HG03175 (cell line): ENCODE measurements at regions not wholly inside any gene's neighbourhood (a gene's known extent, or its start where the extent isn't known, plus 50 kb on each side); places are given as distances from the start of the nearest gene placed in this dataset.

Experiments used
- ATAC-seq: cut with Tn5 transposase; IDR thresholded peaks from one replicate; pipeline ENCODE4 v1.9.1; 2021; ENCODE audit warnings: mild to moderate bottlenecking, moderate library complexity; ENCODE audit not compliant: unreplicated experiment

- ATAC-seq: no peak
Observed at GRCh38 chr10:44326474-44327030, 58.3 kb downstream of the CXCL12 start.

GRCh38 chr10:44325596-44326307, 59.1 kb downstream of the CXCL12 start:
- ATAC-seq: no peak

DNA sequence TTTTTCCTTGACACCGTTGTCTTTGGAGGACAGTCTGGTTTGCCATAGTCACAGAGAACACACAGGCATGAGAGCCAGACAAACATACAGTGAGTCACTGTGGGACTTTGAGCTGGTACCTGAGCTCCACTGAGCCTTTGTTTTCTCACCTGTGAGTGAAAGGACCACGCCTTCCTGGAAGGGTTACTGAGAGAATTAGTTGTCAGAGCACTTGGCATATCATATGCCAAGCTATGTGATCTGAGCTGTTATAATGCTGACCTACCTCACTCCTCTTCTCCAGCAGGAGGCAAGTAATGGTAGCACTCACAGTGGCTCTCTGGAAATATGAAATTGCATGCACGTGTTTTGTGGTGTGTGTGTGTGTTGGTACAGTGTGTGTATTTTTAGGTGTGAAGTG, 59.7 kb downstream of the CXCL12 start:
- ATAC-seq: no peak

DNA sequence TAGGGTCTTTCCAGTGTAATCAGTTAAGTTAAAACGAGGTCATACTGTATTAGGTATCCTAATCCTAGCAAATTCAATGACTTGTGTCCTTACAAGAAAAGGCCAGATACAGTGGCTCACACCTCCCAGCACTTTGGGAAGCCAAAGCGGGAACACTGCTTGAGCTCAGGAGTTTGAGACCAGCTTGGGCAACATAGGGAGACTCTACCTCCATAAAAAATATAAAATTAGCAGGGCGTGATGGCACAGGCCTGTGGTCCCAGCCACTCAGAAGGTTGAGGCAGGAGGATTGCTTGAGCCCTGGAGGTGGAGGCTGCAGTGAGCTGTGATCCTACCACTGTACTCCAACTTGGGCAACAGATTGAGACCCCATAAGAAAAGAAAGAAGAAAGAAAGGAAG, 61.1 kb downstream of the CXCL12 start:
- ATAC-seq: no peak

DNA sequence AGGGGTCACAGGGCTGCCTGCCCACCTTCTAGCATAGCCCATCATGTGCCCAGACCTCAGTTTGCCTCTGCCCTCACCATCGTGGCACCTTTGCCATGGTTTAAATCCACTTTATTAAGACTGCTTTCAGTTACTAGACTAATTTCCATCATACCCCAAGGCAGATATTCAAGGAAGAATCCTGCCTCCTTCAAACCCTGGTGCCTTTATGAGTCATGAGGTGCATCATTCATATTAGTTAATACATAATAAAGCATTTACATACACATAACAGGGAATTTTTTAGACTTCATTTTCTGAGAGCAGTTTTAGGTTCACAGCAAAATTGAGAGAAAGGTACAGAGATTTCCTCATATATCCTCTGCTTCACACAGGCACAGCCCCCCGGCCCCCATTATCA, 62.8 kb downstream of the CXCL12 start:
- ATAC-seq: no peak

- no peak for ATAC-seq
Observed at GRCh38 chr10:44320756-44321155, 64.1 kb downstream of the CXCL12 start.

DNA sequence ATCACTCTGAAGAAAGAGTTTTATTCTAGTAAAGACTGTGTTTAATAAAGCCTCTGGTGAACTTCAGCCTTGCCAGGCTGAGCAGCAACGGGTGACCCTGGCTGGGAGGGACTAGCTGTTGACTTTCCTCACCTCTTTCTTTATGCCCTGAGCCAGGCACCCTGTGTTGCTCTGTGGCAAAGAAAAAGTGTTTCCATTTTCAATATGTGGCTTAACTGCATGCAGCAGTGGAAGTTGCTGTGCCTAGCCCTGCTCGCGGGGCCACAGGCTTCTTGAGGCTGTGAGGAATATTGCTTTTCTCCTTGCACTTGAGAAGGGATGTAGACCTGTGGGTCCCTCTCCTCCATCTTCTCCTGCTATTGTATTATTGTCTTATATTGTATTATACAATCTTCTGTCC, 67.0 kb downstream of the CXCL12 start:
- ATAC-seq: no peak

- ATAC-seq: no peak
Observed at GRCh38 chr10:44316922-44317215, 68.0 kb downstream of the CXCL12 start.

DNA sequence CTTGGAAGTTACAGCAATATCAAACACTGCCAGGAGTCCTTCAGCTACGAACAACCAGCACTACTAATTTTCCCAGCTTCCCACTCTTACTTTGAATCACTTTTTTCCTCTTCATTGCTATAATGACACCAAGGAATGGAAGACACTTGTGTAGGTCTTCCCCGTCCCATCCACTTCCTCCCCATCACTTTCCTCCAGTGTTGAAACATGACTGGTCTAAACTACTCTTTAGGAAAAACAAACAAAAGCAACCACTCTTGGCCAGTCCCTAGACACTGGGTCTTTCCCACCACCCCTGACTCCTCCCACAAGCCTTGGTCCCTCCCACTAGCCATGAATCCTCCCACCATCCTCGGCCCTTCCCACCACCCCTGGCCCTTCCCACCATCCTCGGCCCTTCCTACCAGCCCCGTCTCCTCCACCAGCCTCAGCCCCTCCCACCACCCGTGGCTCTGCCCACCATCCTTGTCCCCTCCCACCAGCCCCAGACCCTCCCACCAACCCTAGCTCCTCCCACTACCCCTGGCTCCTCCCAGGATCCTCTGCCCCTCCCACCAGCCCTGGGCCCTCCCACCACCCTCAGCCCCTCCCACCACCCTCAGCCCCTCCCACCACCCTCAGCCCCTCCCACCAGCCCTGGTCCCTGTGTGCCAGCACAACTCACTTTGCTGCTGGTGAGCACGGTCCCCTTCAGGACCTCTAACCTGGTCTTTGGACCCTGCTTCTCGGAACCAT, 68.5 kb downstream of the CXCL12 start:
- ATAC-seq: peak; percentile 50

GRCh38 chr10:44314802-44315460, 70.0 kb downstream of the CXCL12 start:
- no peak for ATAC-seq

DNA sequence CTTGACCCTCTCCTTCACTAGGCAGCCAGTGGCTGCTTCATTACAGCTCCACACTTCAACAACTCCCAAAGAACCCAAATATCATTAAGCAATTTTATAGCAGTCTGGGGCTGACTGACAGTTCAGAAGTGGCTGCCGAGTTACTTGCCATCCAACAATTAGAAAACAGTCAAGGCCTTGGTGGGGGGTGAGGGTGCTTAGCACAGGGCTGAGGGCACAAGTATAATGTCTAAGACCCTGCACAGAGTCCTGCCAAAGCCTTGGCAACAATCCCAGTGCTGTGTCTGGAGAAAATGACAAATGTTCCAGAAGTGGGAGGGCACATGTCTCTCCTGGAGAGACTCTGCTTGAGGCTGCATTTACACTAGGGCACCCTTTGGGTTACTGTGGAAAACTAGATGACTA, 71.1 kb downstream of the CXCL12 start:
- ATAC-seq: no peak

- no peak for ATAC-seq
Observed at GRCh38 chr10:44312401-44312800, 72.5 kb downstream of the CXCL12 start.

DNA sequence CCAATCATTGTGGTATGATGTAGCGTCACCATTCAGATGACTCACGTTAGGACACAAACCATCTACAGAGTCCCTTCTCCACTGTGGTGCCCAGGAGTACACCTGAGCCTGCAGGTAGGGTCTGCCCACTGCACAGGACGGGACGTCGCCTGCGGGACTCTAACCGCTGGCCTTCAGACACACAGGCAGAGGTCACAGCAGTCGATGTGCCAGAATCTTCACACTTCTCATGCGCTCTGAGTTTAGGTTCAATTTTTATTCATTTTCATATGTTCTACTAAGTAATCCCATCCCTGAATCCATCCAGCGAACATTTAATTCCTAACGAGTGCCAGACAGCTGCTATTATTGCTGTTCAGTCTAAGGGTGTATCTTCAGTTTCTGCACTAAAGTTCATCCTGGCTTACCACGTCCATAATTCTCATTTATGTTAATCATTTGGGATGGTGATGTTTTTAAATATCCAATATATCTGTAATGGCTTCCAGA, 73.3 kb downstream of the CXCL12 start:
- ATAC-seq: no peak

- ATAC-seq: peak; percentile 89
Observed at GRCh38 chr10:44310762-44311562, 73.9 kb downstream of the CXCL12 start.

DNA sequence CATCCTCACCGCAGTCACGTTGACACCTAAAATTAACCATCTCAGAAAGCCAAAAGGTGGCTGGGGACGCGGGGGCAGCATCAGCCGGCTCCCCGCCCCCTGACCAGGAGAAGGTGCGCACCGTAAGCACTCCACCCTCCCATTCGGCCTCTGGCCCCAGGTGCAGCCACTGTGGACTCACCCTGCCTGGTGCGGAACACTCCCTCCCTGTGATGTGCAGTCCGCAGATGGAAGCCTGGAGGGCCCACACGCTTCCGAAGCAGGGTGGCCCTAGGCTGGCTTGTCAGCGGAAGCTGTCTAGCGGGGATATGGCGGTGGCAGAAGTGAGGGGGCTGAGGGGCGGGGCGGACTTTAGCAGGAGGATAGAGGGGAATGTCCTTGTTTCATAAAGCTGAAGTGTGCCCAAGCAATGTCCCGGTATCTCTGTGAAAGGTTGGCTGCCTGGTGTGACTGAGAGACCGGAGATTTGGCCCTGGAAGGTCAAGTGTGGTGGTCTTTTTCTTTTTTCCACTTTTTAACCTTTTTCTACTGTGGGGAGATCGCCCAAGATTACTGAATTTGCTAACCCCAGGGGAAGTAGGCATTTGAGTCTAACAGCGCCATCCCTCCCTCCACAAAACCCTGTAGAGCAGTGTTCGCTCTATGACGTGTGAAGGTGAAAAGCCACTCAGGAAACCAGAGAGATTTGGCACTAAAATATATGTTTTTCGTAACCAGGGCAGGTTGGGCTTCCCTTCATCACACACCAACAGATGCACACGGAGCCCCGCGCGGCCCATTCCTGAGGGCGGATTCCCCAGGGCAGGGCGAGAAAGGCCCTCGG, 74.7 kb downstream of the CXCL12 start:
- peak; percentile 2 for ATAC-seq

GRCh38 chr10:44309361-44309760, 75.5 kb downstream of the CXCL12 start:
- no peak for ATAC-seq

DNA sequence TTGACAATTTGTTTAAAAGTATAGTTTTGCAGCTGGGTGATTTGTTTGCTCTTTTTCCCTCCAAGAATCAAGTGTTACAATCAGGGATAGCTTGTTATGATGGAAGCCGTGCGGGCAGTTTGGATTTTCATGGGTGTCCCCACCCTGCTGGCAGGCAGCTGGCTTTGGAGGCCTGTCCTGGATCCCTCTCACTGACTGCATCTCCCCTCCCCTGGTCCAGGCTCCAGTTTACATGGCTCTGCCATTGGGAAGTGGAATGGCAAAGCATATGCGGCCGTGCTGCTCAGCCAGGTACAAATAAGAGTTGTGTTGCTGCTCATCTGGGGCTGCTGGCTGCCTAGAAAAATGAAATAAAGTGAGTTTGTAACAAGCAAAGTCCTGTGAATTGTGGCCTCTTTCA, 76.0 kb downstream of the CXCL12 start:
- ATAC-seq: no peak

DNA sequence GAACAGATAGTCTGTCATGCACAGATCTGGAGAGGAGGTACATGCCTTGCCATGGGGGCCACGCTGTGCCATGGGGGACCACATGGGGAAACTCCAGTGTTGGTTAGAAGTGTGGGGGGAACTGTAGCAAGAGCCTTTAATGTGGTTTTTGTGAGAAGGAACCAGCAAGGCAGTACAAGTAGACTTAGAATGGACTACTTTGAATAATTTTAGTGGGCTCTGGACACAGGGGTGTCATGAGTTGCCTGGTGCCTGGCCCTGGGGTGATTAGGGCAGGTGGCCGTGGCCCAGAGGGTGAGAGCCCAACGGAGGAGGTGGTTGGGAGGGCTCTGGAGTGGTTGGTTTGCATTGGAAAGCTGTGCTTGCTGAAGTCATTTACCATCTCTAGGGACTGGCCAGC, 77.2 kb downstream of the CXCL12 start:
- no peak for ATAC-seq

GRCh38 chr10:44306762-44307161, 78.1 kb downstream of the CXCL12 start:
- no peak for ATAC-seq

GRCh38 chr10:44306147-44306710, 78.7 kb downstream of the CXCL12 start:
- no peak for ATAC-seq
